Mucosa of stomach (tissue), 1 donor: ENCODE measurements at regions not wholly inside any gene's neighbourhood (a gene's known extent, or its start where the extent isn't known, plus 50 kb on each side); places are given as distances from the start of the nearest gene placed in this dataset.
"Not testable (repeated sequence)": the region's sequence is repeated elsewhere in the genome, so short reads cannot be mapped to it uniquely, and the experiment has no call there.

ENCODE experiments used
- H3K27me3 ChIP-seq: one replicate; pipeline ENCODE4 v1.7.0; 2013; ENCODE audit warnings: mild to moderate bottlenecking, low read length; ENCODE audit not compliant: control insufficient read depth, insufficient read depth
- H3K36me3 ChIP-seq: one replicate; pipeline ENCODE4 v1.7.0; 2013; ENCODE audit warnings: low read length; ENCODE audit not compliant: control insufficient read depth, insufficient read depth
- H3K4me1 ChIP-seq: one replicate; pipeline ENCODE4 v1.7.0; 2013; ENCODE audit warnings: mild to moderate bottlenecking, low read length; ENCODE audit not compliant: control insufficient read depth, insufficient read depth
- H3K4me3 ChIP-seq: one replicate; pipeline ENCODE4 v1.7.0; 2013; ENCODE audit warnings: low read length
- H3K9ac ChIP-seq: one replicate; pipeline ENCODE4 v1.7.0; 2013; ENCODE audit warnings: mild to moderate bottlenecking, low read length, moderate library complexity
- H3K9me3 ChIP-seq: one replicate; pipeline ENCODE4 v1.7.0; 2013; ENCODE audit warnings: mild to moderate bottlenecking, low read length, moderate library complexity; ENCODE audit not compliant: control insufficient read depth
- donor health status: Pancreatic carcinoma.

DNA sequence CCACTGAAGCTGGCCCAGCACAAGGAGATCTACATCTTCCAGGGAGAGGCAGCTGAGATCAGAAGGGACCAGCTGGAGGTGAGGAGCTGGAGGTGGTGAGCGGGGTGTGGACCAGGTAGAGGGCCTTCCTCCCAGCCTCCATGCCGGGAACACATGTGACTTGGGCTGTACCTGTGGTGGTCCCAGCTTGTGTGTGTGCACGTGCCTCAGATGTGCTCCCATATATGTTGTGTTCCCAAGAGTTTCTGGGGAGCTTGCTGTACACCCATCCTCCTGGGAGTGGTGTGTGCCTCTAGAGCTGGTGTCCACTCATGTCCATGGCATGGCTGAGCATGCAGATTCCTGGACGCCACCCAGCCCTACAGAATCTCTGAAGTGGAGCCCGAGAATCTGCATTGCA, 183.7 kb upstream of the AKAP13 start:
- not testable (repeated sequence) for H3K4me3 ChIP-seq, H3K9ac ChIP-seq, H3K27me3 ChIP-seq, H3K36me3 ChIP-seq, H3K4me1 ChIP-seq, H3K9me3 ChIP-seq

DNA sequence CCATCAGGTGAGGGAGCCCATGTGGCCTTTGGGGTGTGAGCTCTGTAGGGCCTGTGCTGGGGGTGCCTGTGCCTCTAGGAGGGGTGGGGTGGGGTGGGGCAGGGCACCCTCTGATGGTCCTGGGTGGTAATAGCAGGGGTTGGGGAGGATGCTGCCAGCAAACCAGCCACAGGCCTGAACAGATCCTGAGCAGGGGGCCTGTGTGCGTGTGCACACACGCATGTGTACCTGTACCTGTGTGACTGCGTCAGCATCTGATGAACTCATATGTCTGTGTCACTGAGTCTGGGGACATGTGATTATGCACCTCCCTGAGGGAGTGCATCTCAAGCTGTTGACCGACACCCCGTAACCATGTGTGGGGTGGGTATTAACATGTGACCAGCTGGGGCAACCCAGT, 182.8 kb upstream of the AKAP13 start:
- H3K9me3 ChIP-seq, H3K9ac ChIP-seq, H3K27me3 ChIP-seq, H3K36me3 ChIP-seq, H3K4me1 ChIP-seq, H3K4me3 ChIP-seq: not testable (repeated sequence)

DNA sequence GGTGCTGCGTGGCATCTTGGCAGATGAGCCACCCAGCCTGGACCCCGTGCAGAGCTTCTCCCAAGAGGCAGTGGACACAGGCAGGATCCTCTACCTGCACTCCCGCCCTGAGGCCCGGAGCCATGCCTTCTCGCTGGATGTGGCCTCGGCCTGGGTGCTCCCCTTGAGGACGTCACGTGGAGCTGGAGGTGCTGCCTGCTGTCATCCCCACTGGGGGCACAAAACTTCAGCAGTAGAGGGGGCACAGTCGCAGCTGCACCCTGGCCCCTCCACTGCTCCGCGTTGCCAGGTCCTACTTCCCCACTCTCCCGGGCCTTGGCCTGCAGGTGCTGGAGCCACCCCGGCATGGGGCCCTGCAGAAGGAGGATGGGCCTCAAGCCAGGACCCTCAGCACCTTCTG, 182.0 kb upstream of the AKAP13 start:
- H3K36me3 ChIP-seq, H3K9ac ChIP-seq, H3K4me1 ChIP-seq, H3K4me3 ChIP-seq, H3K27me3 ChIP-seq, H3K9me3 ChIP-seq: not testable (repeated sequence)

DNA sequence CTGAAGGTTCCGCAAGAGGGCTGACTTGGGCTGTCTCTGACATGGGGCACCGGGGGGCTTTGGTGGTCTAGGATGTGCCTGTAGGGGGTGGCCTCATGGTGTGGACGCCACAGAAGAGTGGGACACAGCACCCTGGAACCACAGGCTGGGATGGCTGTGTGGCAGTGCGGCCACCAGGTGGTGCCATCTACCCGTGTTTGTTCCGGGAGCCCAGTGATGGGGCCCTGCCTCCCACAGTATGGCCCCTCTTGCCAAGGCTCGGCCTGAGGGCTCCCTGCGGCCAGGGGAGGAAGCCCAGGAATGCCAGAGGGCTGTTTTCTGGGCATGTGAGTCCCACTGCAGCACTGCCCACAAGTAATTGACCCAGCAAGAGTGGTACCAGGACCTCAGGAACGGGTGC, 180.2 kb upstream of the AKAP13 start:
- H3K27me3 ChIP-seq, H3K4me3 ChIP-seq, H3K4me1 ChIP-seq, H3K36me3 ChIP-seq, H3K9ac ChIP-seq, H3K9me3 ChIP-seq: not testable (repeated sequence)

DNA sequence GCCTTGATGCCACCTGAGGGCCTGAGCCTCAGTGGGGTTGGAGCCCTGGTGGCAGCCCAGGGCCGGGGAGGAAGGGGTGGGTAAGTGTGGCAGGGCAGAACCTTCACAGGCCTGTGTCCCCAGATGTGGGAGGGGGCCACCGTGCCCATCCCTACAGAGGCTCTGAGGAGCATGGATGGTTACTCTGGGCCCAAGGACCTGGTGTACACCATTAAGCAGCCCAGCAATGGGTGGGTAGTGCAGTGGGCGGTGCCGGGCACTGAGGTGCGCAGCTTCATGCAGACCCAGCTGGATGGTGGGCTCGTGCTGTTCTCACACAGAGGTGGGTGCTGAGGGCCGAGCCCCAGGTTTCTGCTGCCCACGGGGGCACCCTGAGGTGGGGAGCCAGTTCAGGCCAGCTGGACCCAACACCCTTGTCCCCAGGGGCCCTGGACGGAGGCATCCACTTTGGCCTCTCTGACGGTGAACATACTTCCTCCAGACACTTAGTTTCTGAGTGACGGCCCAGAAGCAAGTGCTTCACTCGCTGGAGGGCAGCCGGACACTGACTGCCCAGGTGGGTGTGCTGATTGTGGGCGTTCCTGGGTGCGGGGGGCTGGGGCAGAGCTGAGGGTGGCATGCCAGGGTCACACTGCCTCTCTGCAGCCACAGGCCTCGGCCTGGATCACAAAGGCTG, 179.1 kb upstream of the AKAP13 start:
- H3K9ac ChIP-seq, H3K9me3 ChIP-seq, H3K27me3 ChIP-seq, H3K36me3 ChIP-seq, H3K4me1 ChIP-seq, H3K4me3 ChIP-seq: not testable (repeated sequence)

DNA sequence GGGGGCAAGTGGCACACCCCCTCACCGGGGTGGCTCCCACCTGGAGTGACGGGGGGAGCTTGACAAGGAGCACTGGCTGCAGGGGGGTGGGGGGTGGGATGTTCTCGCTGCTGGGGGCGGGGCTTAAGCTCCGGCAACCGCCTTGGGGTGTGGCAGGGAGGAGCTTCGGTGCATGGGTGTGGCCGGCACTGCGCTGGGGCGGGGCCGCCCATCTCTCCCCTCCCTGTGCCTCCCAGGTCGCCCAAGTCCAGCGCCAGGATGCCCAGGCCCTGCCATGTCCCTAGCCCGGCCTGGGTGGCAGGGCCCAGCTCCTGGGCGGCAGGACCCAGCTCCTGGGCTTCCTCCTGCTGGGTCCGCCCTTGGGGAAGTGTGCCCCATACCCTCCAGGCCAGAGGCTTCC, 175.9 kb upstream of the AKAP13 start:
- H3K4me1 ChIP-seq, H3K9me3 ChIP-seq, H3K27me3 ChIP-seq, H3K4me3 ChIP-seq, H3K36me3 ChIP-seq, H3K9ac ChIP-seq: not testable (repeated sequence)

DNA sequence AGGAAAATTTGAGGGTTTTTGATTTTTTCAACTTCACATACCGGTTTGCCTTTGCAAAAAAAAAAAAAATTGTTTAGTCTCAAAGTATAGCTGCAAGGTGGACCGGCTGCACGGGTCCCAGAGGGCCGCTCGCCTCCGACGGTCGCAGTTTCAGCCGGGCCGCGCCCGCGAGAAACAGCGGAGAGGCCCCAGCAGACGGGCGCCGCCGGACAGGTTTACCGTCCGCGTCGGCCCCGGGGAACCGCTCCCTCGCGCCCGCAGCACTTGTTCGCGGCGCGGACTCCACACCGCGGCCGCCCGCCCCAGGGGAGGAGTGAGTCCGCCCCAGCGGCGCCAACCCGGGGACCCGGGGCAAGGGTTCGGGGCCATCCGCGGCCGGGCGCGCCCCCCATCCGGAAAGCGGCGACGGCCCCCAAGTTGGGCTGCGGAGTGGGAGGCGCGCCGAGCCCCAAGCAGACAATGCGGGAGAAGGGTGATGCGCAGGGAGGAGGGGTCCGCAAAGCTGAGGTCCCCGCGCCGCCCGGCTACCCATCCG, 146.5 kb upstream of the AKAP13 start:
- H3K27me3 ChIP-seq, H3K9ac ChIP-seq, H3K36me3 ChIP-seq, H3K4me3 ChIP-seq, H3K4me1 ChIP-seq, H3K9me3 ChIP-seq: not testable (repeated sequence)

DNA sequence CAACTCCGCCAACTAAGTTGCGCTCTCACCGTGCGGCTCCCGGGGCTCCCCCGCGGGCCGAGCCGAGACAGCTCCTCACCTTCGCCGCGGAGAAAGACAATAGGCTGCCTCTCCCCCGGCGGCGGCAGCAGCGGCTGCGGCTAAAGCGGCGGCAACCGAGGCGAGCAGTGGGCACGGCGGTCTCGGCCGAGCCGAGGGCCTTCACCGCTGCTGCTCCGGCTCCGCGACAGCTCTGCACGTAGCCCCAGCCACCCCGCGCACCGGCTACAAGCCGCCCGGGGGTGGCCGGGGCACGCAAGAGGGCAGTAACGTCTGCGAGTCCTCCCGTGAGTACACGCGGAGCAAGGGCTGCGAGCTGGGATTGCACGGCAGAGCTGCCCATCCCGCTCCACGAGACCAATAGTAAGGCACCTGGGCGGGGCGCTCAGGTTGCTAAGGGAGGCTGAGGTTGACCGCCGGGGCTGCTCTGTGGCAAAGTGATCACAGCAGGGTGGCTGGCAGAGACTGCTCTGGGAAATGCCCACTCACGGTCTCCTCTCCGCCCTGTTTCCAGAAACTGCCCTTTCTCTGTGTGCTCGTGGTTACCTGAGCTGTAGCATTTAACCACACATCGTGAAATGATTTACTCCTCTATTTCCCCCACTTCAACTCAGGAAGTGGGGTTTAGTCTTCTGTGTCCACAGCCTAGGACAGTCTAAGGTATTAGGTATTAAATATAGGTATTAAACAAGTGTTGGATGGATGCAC, 145.8 kb upstream of the AKAP13 start:
- H3K9ac ChIP-seq, result not testable (repeated sequence)

DNA sequence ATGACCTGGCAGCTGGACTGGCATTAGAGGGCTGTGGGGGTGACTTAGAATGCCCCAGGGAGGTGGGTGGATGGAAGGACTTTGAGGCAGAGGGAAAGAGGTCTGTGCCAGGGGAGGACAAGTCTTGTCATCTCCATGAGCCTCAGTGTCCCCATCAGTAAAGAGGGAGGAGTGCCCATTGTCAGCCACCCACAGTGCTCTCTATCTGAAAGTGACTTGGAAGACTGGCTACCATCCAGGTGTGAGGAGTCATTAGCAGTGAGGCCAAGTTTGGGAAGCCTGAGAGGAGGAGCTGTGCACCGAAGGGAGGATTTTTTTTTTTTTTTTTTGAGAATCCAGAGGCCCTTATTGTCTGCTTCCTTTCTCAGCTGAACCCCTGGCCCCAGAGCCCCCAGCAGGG, 136.3 kb upstream of the AKAP13 start:
- H3K9me3 ChIP-seq, H3K9ac ChIP-seq, H3K36me3 ChIP-seq, H3K4me3 ChIP-seq, H3K27me3 ChIP-seq, H3K4me1 ChIP-seq: not testable (repeated sequence)

More for the DNA sequence above, 145.8 kb upstream of the AKAP13 start:
- not testable (repeated sequence) for H3K9me3 ChIP-seq, H3K4me3 ChIP-seq, H3K27me3 ChIP-seq, H3K4me1 ChIP-seq, H3K36me3 ChIP-seq

DNA sequence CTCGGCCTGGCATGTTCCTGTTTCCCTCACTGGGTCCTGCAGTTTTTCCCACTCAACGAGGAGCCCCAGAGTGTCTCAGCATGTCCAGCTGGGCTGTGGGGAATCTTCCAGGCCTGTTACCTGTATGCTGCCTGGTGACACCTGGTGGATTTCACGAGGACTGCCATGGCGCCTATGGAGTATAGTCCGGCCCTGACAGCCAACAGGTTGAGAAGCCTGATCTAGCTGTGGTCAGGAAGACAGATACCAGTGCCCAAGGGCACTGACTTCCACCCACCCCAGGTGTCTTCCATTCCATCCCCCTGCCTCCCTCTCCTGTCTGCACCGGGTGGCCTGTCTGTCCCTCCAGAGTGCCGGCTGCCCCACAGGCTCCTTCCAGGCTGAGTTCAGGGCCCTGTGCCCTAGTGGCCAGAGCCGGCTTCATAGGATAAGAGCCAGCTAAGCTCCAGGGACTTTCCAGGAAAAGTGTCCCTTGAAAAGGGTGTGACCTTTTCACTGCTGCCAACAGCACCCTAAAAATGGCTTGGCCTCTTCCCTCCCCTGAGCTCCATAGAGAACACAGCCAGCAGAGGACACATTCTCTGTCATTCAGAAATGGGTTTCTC, 129.4 kb upstream of the AKAP13 start:
- H3K4me3 ChIP-seq, H3K9ac ChIP-seq, H3K36me3 ChIP-seq, H3K4me1 ChIP-seq, H3K27me3 ChIP-seq, H3K9me3 ChIP-seq: not testable (repeated sequence)

DNA sequence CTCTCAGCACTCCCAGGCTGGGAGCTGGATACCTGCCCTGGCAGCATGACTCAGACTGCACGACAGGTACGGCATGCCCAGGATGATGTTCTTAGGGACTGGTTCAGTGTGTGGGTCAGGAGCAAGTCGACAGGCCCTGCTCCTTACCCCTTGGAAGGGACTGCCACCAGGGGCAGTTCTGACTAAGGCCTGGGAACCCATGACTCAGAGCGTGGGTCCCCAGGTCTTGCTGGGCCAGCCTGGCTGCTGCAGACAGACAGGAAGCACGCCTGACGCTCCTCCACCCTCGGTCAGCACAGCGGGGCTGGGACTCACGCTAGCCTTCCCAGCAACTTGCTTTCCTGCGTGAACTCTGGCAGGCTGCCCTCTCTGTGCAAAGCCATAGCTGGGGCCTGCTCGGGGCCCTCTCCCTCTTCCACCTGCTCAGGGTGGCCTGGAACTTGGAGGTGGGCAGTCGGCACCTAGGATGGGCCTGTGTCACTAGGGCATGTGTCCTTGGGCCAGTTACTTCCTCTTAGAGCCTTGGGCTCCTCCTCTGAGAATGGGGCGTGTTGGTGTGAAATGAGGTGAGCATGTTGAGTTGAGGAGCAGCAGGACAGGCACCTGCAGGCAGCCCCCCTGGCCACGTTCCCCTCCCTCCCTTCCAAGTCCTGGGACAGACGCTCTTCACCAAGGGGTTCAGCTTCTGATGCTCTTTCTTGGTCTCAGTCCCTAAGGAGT, 127.0 kb upstream of the AKAP13 start:
- not testable (repeated sequence) for H3K9me3 ChIP-seq, H3K4me1 ChIP-seq, H3K4me3 ChIP-seq, H3K27me3 ChIP-seq, H3K9ac ChIP-seq, H3K36me3 ChIP-seq

DNA sequence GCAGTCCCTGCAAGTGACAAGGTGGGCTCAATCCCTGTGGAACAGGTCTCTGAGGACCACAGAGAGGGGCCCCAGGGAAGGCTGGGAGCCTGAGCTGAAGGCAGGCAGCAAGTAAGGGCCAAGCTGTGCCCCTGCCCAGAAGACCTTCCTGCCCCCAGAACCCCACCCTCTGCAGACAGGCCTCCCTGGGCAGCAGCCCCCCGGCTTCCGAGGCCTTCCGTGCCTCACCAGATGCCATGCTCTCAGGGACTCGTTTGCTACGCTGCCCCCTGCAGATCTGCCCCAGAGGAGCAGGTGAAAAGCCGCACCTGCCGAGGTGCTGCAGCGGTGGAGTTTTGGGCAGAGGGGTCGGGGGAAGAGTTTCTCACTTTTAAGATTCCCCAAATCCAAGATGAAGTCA, 125.4 kb upstream of the AKAP13 start:
- not testable (repeated sequence) for H3K36me3 ChIP-seq, H3K9ac ChIP-seq, H3K27me3 ChIP-seq, H3K9me3 ChIP-seq, H3K4me1 ChIP-seq, H3K4me3 ChIP-seq
